ENCODE measurements at regions not wholly inside any gene's neighbourhood (a gene's known extent, or its start where the extent isn't known, plus 50 kb on each side); places are given as distances from the start of the nearest gene placed in this dataset.
"Not testable (repeated sequence)": the region's sequence is repeated elsewhere in the genome, so short reads cannot be mapped to it uniquely, and the experiment has no call there.

DNA sequence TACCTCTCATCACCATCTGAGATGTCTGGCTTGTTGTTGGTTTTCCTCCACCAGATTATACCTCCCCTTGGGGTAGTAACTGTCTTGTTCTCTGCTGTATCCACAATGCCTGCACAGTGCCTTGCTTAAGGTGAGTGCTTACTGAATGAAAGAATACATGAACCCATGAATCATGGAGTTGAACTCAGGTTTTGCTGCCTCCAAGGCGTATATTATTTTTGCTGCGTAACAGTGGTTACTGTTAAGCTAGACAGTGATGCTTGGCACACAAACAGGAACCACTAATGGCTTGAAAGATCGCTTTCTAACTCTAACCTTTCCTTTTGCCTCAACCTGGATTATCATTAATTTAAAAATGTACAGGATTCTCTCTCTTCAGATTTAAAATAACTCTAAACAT is 695.8 kb downstream of the TOX3 start:
- no peak for DNase-seq (ENCODE audit: low spot score)

DNA sequence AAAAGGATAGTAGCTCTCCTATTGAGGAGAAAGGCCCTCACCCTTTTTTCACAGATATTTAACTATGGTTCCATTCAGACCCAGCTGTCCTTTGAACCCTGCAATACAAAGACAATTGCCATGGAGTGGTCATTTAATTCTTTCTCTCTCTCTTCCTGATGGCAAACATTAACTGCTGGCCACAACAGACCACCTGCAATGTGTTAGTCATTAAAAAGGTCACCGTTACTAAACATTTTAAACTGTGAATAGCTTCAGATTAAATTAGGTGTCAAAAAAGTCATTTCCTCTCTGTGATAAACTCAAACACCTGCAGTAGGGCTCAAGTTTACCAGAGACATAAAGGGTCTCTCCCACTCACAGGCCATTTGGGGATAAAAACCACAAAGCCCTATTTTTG is 697.2 kb downstream of the TOX3 start:
- DNase-seq (ENCODE audit: low spot score), result no peak

DNA sequence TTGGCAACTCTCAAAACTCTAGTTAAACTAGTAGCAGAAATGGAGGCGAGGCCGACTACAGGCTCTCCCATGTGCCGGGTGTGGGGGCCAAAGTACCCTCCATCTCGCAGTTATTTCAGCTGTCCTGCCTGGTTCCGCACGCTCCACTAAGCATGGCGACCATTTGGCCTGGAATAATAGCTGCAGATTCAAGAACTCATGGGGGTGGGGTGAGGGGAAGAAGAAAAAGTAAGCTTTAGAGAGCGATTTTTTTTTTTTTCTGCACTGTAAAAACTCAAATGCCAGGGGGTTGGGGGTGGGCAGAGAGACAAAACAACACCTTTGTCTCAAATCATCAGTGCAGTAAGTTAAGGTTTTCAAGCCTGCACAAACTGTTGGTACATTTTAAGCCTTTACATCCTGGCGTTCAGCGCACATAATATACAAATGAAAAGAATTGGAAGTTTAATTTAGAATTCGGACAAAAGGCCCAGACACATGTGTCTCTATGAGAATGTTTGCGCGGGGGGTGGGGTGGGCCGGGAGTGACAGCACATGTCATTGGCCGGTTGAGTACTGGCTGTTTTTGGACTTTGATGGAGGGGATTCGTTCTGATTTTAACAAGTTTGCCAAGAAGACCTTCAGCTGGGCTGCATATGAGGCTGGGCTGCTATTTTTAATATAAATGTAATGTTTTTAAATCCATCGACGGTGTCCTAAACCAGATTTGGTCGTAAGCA is 694.7 kb upstream of the SALL1 start:
- DNase-seq (ENCODE audit: low spot score), result no peak

DNA sequence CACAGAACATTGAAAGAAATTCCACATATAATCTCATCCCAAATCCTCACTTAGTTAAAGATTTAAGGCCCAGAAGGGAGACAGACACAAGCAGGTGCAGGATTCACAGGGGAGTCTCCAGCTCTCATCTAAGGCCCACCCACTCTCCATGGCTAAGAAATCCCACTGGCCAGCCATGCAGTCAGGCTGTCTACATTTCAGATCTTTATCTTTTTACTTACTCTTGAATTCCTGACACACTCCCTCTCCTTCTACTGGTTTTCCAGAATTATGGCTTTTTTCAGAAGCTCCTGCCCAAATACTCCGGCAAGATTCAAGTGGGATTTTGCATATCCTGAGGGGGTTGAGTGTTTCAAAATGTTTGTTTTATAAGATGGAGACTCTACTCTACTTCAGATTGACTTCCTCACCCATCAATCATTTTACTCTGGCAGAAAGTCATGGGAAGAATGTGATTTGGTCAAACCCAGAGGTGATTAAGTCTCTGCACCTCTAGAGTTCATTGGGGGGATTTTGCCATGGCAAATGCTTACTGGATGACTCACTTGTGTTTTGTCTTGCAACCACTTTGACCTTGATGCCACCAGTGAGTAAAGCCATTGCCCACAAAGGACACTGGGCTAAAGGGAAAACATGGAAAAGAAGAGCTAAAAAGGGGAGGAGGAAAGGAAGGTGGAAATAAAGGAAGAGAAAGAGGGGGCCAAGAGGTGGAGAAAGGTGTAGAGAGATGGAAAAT is 688.8 kb upstream of the SALL1 start:
- DNase-seq (ENCODE audit: low spot score), result no peak

DNA sequence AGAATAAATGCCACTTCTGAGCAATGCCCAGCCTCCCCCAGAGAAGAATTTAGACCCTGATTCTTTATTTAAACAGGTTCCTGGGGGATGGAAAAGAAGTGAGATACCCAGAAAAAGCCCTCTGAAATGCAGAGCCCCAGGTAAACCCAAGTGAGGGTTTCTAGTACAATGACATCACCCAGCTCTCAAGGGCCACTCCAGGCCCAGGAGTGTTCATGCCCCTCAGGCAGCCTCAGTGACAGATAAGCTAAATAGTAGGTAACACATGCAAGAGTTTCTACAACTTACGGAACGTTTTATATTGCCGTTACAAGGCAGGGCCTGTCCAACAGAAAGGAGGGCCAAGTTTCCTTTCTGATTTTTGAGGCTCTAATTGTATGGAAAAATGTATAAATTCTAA is 683.7 kb upstream of the SALL1 start:
- no peak for DNase-seq (ENCODE audit: low spot score)

DNA sequence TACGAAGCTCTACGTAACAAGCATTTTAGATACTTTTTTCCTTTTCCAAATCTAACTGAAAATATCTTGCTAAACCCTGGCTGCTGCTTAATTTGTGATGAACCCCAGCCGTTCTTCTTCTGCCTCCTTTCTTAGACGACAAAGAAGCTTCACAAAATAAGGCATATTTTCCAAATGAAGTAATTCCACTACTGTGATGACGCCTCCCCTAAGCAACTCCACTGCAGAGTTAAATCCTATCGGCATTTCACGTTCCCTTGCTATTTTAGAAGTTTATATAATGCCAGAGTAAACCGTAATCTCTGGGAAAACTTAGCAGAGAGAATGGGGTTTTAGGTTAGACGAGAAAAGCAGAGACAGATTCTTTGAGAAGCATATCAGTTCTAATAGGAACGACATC is 683.1 kb upstream of the SALL1 start:
- DNase-seq (ENCODE audit: low spot score), result peak; percentile 30

DNA sequence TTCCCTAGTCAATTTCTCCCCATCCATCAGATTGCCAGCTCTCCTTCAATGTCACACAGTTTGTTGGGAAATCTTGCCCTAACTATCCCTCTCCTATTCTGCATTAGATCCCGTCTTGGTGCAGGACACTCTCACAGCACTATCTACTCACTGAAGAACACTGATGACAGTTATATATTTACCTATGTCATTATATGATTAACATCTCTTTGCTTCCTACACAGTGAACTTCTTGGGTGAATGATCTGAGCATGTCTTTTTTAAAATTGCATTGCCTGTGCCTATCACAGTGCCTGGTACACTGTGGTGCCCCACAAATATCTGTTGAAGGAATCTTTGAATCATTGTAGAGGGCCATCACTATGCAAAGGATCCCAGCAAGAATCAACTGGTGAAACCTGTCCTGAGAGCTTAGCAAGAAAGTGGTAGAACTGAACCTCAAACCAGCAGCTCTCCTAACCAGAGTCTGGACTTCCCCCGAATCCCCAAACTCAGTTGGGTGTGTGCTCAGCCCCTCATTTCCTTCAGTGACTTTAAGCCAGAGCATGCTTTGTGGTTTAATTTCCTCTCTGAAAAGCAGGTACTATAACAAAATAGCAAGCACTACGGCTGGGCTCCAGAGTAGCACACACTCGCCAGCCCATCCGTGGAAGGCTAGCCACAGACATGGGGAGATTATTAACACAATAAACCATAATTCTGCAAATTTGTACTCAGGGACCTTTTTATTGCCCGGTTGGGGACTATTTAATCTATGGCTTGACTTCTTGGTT is 680.7 kb upstream of the SALL1 start:
- no peak for DNase-seq (ENCODE audit: low spot score)

DNA sequence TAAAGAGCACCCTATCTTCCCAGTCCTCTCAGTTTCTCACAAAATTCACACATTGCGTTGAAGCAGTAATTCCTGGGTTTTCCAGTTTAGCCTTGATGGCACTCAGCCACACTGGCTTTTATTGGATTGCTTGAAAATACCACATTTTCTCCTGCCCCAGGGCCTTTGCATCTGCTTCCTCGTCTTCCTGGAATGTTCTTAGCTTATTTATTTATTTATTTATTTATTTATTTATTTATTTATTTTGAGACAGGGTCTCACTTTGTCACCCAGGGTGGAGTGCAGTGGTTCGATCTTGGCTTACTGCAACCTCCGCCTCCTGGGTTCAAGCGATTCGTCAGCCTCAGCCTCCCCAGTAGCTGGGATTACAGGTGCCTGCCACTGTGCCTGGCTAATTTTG is 680.0 kb upstream of the SALL1 start:
- not testable (repeated sequence) for DNase-seq (ENCODE audit: low spot score)

DNA sequence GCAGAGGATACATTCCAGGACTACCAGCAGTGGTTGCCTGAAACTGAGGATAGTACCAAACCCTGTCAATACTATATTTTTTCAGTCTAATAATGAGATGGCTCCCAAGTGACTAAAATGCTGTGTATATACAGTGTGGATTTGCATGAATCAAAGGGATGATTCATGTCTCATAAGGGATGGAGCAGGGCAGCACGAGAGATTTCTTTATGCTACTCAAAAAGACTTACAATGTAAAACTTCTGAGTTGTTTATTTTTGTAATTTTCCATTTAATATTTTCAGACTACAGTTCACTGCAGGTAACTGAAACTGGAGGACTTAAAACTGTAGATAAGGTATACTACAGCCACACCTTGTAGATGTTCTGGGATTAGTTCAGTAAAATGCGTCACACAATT is 674.7 kb upstream of the SALL1 start:
- no peak for DNase-seq (ENCODE audit: low spot score)

DNA sequence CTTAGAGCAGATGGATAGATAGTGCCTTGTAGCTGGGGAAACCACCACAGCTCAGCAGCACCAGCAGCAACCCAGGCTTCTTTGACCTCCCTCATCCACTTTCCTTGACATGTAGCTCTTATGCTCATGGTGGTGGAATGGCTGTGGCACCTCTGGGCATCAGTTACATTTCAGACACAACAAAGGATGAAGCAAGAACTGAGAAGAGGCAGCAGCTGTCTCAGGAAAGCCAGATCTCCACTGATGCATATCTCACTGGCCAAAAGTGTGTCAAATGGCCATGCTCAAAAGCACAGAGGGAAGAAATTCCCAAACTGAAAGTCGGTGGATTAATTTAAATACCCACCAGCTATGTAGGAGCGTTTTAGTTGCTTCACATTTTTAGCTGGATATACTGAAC is 671.4 kb upstream of the SALL1 start:
- no peak for DNase-seq (ENCODE audit: low spot score)

DNA sequence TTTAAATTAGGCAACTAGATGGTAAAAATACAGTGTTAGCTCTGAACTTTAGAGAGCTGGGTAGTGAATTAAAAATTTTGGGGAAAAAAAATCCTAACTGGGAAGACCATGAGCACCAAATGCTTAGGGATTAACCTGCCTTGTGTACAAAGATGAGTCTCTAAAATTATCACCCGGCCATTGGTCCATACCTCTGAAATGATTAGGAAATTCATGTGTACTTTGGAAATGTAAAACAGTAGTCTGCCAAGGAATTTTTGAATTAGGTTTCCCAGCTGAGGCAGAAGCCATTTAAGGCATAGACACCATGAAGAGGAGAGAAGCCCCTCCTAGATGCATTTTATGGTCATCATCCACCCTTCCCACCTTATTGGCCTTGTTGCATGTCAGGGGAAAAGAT is 670.5 kb upstream of the SALL1 start:
- DNase-seq (ENCODE audit: low spot score), result no peak

DNA sequence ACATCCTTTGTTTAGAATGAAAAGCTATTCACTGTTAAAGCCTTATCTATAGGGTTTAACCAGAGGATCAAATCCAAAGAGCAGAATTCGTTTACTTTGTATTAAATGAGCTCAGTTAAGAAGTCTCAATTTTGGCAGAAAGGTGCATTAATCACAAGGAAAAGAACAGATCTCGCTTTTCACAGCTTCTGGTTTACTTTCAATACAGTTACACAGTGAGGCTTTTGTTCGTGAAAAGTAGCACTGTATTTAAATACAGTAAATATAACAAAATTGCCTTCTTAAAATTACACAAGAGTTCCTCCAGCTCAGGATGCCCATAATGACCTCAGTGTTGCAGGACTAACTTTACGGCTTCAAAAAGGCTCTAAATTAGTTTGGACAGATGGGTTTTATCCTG is 669.1 kb upstream of the SALL1 start:
- no peak for DNase-seq (ENCODE audit: low spot score)

DNA sequence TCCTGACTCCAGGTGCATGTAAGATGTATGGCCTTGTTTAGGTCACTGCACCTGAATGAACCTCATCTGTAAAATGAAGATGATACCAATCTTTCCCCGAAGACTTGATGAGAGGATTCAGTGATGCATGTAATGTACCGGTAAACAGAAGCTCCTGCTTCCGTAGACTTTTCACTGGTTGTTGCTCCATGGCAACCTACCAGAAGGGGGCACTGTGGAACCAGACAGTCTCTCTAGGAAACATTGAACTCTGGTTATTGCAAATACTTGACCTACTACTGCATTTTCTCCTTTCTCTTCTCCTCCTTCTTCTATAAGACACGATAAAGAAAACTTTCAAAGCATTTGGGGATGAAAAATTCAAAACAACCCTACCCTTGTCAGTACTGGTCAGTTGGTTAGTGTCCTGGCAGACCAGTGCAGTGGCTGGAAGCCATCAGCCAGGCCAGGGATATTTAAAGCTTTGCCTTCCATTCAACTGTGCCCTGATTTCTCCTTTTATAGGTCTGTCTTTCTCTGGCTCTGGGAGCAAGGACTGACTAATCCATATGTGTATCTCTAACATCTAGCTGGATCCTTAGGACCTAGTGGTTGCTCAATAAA is 667.4 kb upstream of the SALL1 start:
- peak; percentile 59 for DNase-seq (ENCODE audit: low spot score)

DNA sequence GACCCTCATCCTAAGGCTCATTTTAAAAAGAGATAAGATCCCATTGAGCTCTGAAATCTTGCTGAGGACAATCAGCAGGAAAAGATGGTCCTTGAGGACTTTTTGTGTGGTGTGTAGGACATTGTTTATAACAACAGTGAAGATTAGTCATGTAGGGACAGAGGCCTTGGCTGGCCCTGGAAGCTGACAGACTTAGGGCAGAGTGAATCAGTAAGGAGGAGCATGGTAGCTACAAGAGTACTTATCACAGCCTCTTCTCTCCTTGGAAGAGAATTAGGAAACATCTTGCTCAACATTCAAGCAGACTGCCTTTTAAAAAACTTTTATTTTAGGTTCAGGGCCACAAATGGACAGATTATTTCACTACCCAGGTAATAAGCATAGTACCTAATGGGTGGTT is 665.9 kb upstream of the SALL1 start:
- no peak for DNase-seq (ENCODE audit: low spot score)

DNA sequence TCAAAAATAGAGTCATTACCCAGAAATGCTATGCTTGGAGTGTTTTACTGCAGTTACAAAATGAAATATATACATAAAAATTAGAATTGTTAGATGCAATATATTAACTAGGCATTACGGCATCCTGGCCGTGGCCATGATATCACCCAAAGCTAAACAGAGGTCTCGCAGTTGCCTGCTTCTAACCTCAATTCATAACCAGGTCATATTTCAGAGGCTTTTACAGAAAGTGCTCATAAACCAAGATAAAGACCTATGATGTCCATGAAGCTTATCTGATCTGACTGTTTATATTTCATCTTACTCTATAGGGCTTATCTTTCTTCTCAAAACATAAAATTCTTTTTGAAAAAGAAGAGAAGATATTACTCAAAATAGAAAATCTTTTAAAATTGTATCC is 664.5 kb upstream of the SALL1 start:
- DNase-seq (ENCODE audit: low spot score), result no peak

DNA sequence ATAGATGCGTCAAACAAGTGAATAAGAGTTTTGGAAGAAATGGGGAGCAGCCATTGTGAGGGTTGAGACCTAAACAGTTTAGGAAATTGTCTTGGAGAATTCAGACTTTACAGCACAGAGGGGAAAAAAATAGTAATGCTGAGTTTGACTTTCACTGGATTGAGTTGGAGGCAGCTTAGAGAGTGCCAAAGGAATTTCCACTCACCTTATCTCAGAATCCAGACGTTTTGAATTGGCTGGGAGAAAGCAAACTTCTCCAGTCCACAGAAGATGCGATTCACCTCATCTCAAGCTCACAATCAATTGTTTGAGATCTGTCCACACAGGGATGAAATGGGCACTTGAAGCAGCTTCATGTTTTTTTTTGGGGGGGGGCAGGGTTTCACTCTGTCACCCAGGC is 663.5 kb upstream of the SALL1 start:
- DNase-seq (ENCODE audit: low spot score), result no peak

DNA sequence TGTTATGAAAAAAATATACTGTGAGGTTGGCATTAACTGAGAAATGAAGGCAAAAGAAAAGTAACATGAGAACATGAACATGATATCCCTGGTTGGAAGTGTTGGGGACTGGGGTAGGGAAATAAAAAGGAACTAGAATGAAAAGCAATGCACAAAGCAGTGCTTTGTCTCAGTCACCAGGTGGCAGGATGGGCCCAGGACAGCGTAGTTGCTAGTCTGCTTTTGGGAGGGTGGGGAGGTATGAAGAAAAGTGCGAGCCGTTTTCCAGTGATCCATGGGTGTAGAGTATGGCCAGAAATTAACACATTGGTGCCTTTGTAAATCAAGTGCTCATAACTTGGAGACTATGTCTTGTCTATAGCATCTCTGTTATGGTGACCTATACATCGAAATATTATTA is 662.5 kb upstream of the SALL1 start:
- DNase-seq (ENCODE audit: low spot score), result no peak

DNA sequence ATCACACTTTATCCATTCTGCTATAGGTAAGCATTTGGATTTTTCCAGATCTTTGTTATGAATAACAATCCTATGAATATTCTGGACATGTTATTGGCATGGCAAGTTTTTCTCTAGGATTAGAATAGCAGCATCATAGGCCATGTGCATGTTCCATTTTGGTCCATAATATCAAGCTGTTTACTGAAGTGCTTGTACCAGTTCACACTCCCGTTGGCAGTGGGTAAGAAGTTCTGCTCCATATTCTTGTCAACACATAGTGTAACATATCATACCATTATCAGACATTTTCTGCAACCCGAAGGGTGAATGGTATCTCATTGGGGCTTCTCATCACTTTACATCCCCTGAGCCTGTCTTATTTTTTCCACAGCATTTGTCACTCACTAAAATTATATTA is 661.9 kb upstream of the SALL1 start:
- no peak for DNase-seq (ENCODE audit: low spot score)

DNA sequence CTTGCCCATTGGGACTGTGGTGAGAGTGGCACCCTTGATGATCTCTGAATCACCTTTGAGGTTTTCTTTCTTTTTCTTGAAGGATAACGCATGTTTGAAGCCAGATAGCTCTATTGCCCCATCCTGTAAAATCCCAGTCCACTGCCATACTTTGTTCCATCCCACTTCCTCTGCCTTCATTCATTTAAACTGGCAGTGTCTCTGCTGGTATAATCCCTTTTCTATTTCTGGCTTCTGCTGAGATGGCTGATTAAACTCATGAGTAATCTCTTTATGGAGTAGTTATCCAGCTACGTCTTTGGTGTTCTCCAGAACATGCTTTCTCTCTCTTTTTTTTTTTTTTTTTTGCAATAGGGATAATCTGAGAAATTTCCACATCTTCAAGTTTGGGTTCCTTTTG is 656.5 kb upstream of the SALL1 start:
- DNase-seq (ENCODE audit: low spot score), result no peak

DNA sequence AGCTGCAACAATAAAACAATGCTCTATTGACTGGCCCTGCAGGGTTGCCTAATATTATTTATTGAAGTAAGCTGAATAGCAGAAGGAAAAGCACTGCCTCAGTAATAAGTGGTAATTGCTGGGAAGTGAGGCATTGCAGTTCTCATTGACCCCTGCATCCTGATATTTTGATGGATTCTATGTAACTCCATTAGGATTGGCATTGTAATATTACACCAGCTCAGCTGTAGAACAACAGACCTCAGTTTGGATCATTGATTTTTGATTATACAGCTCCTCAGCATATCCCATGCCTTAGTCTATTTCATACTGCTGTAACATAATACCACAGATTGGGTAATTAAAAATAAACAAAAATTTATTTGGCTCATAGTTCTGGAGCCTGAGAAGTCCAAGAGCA is 650.6 kb upstream of the SALL1 start:
- DNase-seq (ENCODE audit: low spot score), result no peak

DNA sequence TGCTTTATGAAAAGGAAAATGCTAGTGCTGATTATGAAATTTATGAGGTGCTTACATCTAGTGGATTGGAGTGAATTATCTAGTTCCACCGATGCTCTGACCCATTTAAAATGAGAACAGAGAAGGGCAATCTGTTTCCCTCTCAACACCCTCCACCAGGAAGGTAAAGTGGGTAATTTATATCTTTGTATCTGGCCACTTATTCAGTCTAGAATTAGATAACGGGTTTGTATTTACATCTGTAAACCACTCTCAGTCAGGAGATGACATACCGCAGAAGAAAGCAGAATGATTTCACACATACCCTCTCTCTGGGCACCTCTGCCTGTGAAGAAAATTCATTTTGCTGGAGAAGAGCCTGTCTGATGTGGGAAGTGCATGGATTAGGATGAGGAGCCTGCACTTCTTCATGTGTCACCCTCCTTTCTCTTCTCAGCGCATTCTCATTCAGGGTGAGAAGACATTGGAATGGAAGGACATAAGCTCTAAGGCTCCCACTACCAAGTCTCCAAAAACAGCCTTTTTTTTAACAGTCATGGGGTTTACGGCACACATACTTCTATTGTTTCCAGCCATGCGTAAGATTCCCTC is 646.7 kb upstream of the SALL1 start:
- DNase-seq (ENCODE audit: low spot score), result no peak

DNA sequence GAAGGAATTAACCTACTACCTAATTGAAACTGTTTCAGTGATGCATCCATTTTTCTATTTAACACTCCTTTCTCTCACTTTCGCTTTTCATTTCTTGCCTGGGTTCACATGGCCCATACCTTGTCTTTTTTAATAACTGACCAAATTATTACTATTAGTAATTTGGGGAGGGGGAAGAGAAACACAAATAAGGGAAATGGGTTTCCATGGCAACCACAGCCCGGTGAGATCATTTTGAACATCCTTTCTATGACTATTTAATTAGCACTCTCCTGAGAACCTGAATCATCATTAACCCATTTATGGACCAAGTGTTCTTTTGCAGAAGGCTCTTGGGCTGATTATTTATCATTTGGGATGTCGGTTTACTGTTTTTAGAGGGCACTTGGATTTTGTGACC is 628.2 kb upstream of the SALL1 start:
- no peak for DNase-seq (ENCODE audit: low spot score)
